ENCODE measurements at regions not wholly inside any gene's neighbourhood (a gene's known extent, or its start where the extent isn't known, plus 50 kb on each side); places are given as distances from the start of the nearest gene placed in this dataset.

GRCh38 chr2:104049438-104049837, 804.5 kb upstream of the POU3F3 start:
- no peak for TF ChIP-seq CTCF (IDR thresholded peaks at IDR 0.05)
- CTCF ChIA-PET: no interaction called here

GRCh38 chr2:104049981-104050380, 803.9 kb upstream of the POU3F3 start:
- Mint-ChIP-seq H3K4me3 (no peak overlapping the region), H3K36me3 (ENCODE audit: low read depth) (no peaks in the 10 kb centered on the region), H3K27ac (no peak overlapping the region), H3K27me3 (no peaks in the 10 kb centered on the region), H3K4me1 (ENCODE audit: low read depth) (no peaks in the 10 kb centered on the region), H3K9me3 (peaks cover 3% of the 10 kb centered on the region)
- no peaks in the 10 kb centered on the region for H3K27me3 ChIP-seq (ENCODE audit: control insufficient read depth in 1 of 2, insufficient read depth in 2 of 2, low read length in 2 of 2)
- no peak for DNase-seq
- H3K4me3 ChIP-seq (ENCODE audit: low read length): no peak overlapping the region
- intact Hi-C loops (cut with DNase I, micrococcal nuclease): no loop called here
- POLR2A ChIA-PET: no interaction called here
- no peak overlapping the region for H3K27ac ChIP-seq (ENCODE audit: low read depth in 1 of 2, low read length in 2 of 2)
- no peak for ATAC-seq (ENCODE audit: poor library complexity)
- no peaks in the 10 kb centered on the region for H3K4me1 ChIP-seq (ENCODE audit: insufficient read depth, low read length)
- H3K36me3 ChIP-seq (ENCODE audit: insufficient read depth, low read length): no peaks in the 10 kb centered on the region
- H3K9me3 ChIP-seq (ENCODE audit: control insufficient read depth in 1 of 2, insufficient read depth in 1 of 2, low read length in 2 of 2): no peaks in the 10 kb centered on the region
- TF ChIP-seq CTCF (IDR thresholded peaks at IDR 0.05): no peak
- CTCF ChIA-PET: no interaction called here

More at GRCh38 chr2:104049438-104049837, 804.5 kb upstream of the POU3F3 start:
- no peak overlapping the region for H3K4me3 Mint-ChIP-seq
- DNase-seq (no peak), ATAC-seq (ENCODE audit: poor library complexity) (no peak)
- POLR2A ChIA-PET: no interaction called here
- Histone ChIP-seq H3K27me3 (ENCODE audit: control insufficient read depth in 1 of 2, insufficient read depth in 2 of 2, low read length in 2 of 2) (no peaks in the 10 kb centered on the region), H3K4me3 (ENCODE audit: low read length) (no peak overlapping the region), H3K36me3 (ENCODE audit: insufficient read depth, low read length) (no peaks in the 10 kb centered on the region), H3K27ac (ENCODE audit: low read depth in 1 of 2, low read length in 2 of 2) (no peak overlapping the region), H3K4me1 (ENCODE audit: insufficient read depth, low read length) (no peaks in the 10 kb centered on the region), H3K9me3 (ENCODE audit: control insufficient read depth in 1 of 2, insufficient read depth in 1 of 2, low read length in 2 of 2) (no peaks in the 10 kb centered on the region)
- peaks cover 3% of the 10 kb centered on the region for H3K9me3 Mint-ChIP-seq
- no peaks in the 10 kb centered on the region for H3K27me3 Mint-ChIP-seq
- H3K27ac Mint-ChIP-seq: no peak overlapping the region
- H3K4me1 Mint-ChIP-seq (ENCODE audit: low read depth): no peaks in the 10 kb centered on the region
- no peaks in the 10 kb centered on the region for H3K36me3 Mint-ChIP-seq (ENCODE audit: low read depth)
- intact Hi-C loops (cut with DNase I, micrococcal nuclease): no loop called here

- Mint-ChIP-seq H3K27me3 (no peaks in the 10 kb centered on the region), H3K9me3 (peaks cover 3% of the 10 kb centered on the region), H3K27ac (no peak overlapping the region), H3K36me3 (ENCODE audit: low read depth) (no peaks in the 10 kb centered on the region), H3K4me1 (ENCODE audit: low read depth) (no peaks in the 10 kb centered on the region), H3K4me3 (no peak overlapping the region)
- ChIA-PET POLR2A (no interaction called here), CTCF (no interaction called here)
- Histone ChIP-seq H3K4me3 (ENCODE audit: low read length) (no peak overlapping the region), H3K27me3 (ENCODE audit: control insufficient read depth in 1 of 2, insufficient read depth in 2 of 2, low read length in 2 of 2) (no peaks in the 10 kb centered on the region), H3K27ac (ENCODE audit: low read depth in 1 of 2, low read length in 2 of 2) (no peak overlapping the region), H3K9me3 (ENCODE audit: control insufficient read depth in 1 of 2, insufficient read depth in 1 of 2, low read length in 2 of 2) (no peaks in the 10 kb centered on the region), H3K36me3 (ENCODE audit: insufficient read depth, low read length) (no peaks in the 10 kb centered on the region), H3K4me1 (ENCODE audit: insufficient read depth, low read length) (no peaks in the 10 kb centered on the region)
- intact Hi-C loops (cut with DNase I, micrococcal nuclease): no loop called here
- no peak for ATAC-seq (ENCODE audit: poor library complexity)
- no peak for DNase-seq
- TF ChIP-seq CTCF (IDR thresholded peaks at IDR 0.05): no peak
Measured at GRCh38 chr2:104050656-104051242, 803.2 kb upstream of the POU3F3 start.
